H1 (cell line): ENCODE measurements at regions not wholly inside any gene's neighbourhood (a gene's known extent, or its start where the extent isn't known, plus 50 kb on each side); places are given as distances from the start of the nearest gene placed in this dataset.

Experiments used
- ATF3 ChIP-seq: IDR thresholded peaks from 2 replicates; pipeline ENCODE4 v1.6.1; 2011; ENCODE audit warnings: low read depth, mild to moderate bottlenecking, low read length; ENCODE audit not compliant: insufficient read depth
- CBX5 ChIP-seq: fragments of 300-800, 300-1000 bp; sonication (generic); IDR thresholded peaks from 2 replicates; pipeline ENCODE4 v1.7.1; 2016; ENCODE audit warnings: antibody characterized with exemption, low read length, low read depth
- CTCF ChIP-seq, 3 experiments: IDR thresholded peaks; 1 replicate in 2 of 3; 2 replicates in 1 of 3; pipeline versions ENCODE4 v1.5.1 to v1.6.1; 2011; ENCODE audit warnings: low read length in 3 of 3, mild to moderate bottlenecking in 3 of 3, inconsistent platforms in 2 of 3, low read depth in 1 of 3, moderate library complexity in 1 of 3; ENCODE audit not compliant: insufficient read depth in 1 of 3; ENCODE audit errors: control extremely low read depth in 1 of 3
- EZH2 ChIP-seq: fragments of 200-600 bp; sonication (generic); IDR thresholded peaks from 2 replicates; pipeline ENCODE4 v1.7.1; 2012; ENCODE audit warnings: low read depth, mild to moderate bottlenecking, moderate library complexity, low read length, inconsistent platforms; ENCODE audit not compliant: severe bottlenecking
- JUND ChIP-seq: IDR thresholded peaks from 2 replicates; pipeline ENCODE4 v1.6.1; 2011; ENCODE audit warnings: mild to moderate bottlenecking, improper control_type of control experiment, low read length
- MAFK ChIP-seq: IDR thresholded peaks from 2 replicates; pipeline ENCODE4 v1.6.1; 2012; ENCODE audit warnings: low read depth, mild to moderate bottlenecking, improper control_type of control experiment, low read length
- POLR2A ChIP-seq, 2 experiments: IDR thresholded peaks; 1 replicate in 1 of 2; 2 replicates in 1 of 2; pipeline ENCODE4 v1.6.1; 2011; ENCODE audit warnings: low read depth in 2 of 2, low read length in 2 of 2, mild to moderate bottlenecking in 2 of 2; ENCODE audit errors: control extremely low read depth in 1 of 2
- RAD21 ChIP-seq, 2 experiments: IDR thresholded peaks in 1 of 2; conservative IDR thresholded peaks in 1 of 2; 2 replicates each; pipeline ENCODE4 v1.6.1; 2011; ENCODE audit warnings: low read depth in 2 of 2, low read length in 2 of 2, improper control_type of control experiment in 1 of 2, inconsistent platforms in 1 of 2, mild to moderate bottlenecking in 1 of 2, moderate library complexity in 1 of 2
- RBBP5 ChIP-seq: IDR thresholded peaks from 2 replicates; pipeline ENCODE4 v1.7.1; 2012; ENCODE audit warnings: low read depth, mild to moderate bottlenecking, inconsistent platforms, low read length, moderate library complexity, borderline replicate concordance
- YY1 ChIP-seq: IDR thresholded peaks from 2 replicates; pipeline ENCODE4 v1.6.1; 2011; ENCODE audit warnings: low read depth, mild to moderate bottlenecking, low read length

DNA sequence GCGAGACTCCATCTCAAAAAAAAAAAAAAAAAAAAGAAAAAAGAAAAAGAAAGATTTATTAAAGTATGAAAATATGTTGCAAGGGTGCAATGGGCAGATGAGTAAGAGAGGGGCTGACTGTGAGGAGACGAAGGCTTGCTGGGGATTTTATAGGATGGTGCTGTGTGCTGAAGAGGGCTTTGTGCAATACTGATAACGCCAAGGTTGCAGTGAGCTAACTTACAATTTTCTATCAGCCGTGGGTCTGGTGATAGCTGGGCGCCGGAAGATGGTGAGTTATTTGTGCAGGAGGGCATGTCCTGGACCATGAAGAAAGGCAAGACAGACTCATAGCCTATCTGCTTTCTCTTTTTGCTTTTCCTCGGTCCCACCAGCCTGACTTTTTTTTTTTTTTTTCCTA is 281.1 kb downstream of the MAP2K6 start:
- TF ChIP-seq ATF3 = no peak
- TF ChIP-seq CTCF (IDR thresholded peaks at IDR 0.05; ENCODE audit: control extremely low read depth in 1 of 3, insufficient read depth in 1 of 3, low read depth in 1 of 3, low read length in 3 of 3) = no peak
- no peak for TF ChIP-seq YY1
- TF ChIP-seq POLR2A (IDR thresholded peaks at IDR 0.05; ENCODE audit: control extremely low read depth in 1 of 2, low read depth in 2 of 2, low read length in 2 of 2) = no peak
- TF ChIP-seq EZH2 = no peak
- no peak for TF ChIP-seq RBBP5
- TF ChIP-seq JUND = no peak
- TF ChIP-seq MAFK = no peak
- TF ChIP-seq RAD21 (IDR thresholded peaks at IDR 0.05 in 1 of 2, conservative IDR thresholded peaks at IDR 0.05 in 1 of 2; ENCODE audit: low read depth in 2 of 2, low read length in 2 of 2) = no peak
- TF ChIP-seq CBX5 = no peak
